ENCODE measurements at regions not wholly inside any gene's neighbourhood (a gene's known extent, or its start where the extent isn't known, plus 50 kb on each side); places are given as distances from the start of the nearest gene placed in this dataset.

GRCh38 chr1:82517586-82517985, 716.9 kb downstream of the ADGRL2 start:
- peaks cover 9% of the 10 kb centered on the region for H3K4me1 Mint-ChIP-seq
- no peak for TF ChIP-seq CTCF (IDR thresholded peaks at IDR 0.05; ENCODE audit: unreplicated experiment)
- H3K27me3 Mint-ChIP-seq (ENCODE audit: low read depth), result no peaks in the 10 kb centered on the region
- no peaks in the 10 kb centered on the region for H3K9me3 Mint-ChIP-seq
- H3K27ac Mint-ChIP-seq, result no peak overlapping the region
- H3K4me3 Mint-ChIP-seq, result no peak overlapping the region
- DNase-seq (ENCODE audit: low spot score in 2 of 2, unreplicated experiment in 2 of 2), result no peak
- H3K36me3 Mint-ChIP-seq, result no peaks in the 10 kb centered on the region

GRCh38 chr1:82515650-82516049, 714.9 kb downstream of the ADGRL2 start:
- DNase-seq (ENCODE audit: low spot score in 2 of 2, unreplicated experiment in 2 of 2), result no peak
- H3K36me3 Mint-ChIP-seq, result no peaks in the 10 kb centered on the region
- H3K4me1 Mint-ChIP-seq, result peaks cover 8% of the 10 kb centered on the region
- no peak overlapping the region for H3K4me3 Mint-ChIP-seq
- TF ChIP-seq CTCF (IDR thresholded peaks at IDR 0.05; ENCODE audit: unreplicated experiment), result no peak
- H3K27ac Mint-ChIP-seq, result no peak overlapping the region
- no peaks in the 10 kb centered on the region for H3K9me3 Mint-ChIP-seq
- H3K27me3 Mint-ChIP-seq (ENCODE audit: low read depth), result no peaks in the 10 kb centered on the region

DNA sequence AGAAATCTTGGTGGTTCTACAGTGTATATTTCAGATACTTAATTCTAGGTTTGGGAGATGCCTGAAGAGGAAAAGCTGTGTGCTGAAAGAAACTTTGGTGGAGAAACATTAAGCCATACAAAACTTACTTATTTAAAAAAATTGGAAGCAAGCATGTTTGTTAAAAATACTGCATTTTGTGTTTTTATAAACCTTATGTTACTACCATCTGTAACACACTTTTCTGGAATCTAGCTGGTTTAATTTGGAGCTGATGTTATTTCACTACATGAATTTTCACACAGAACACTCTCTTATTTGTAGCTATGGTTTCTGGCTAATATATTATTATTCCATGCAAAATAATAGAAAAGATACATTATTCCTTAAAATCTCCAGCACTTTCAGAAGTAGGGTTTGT, 710.7 kb downstream of the ADGRL2 start:
- no peaks in the 10 kb centered on the region for H3K4me1 Mint-ChIP-seq
- no peaks in the 10 kb centered on the region for H3K9me3 Mint-ChIP-seq
- no peaks in the 10 kb centered on the region for H3K27me3 Mint-ChIP-seq (ENCODE audit: low read depth)
- TF ChIP-seq CTCF (IDR thresholded peaks at IDR 0.05; ENCODE audit: unreplicated experiment), result no peak
- no peak overlapping the region for H3K4me3 Mint-ChIP-seq
- no peak for DNase-seq (ENCODE audit: low spot score in 2 of 2, unreplicated experiment in 2 of 2)
- no peak overlapping the region for H3K27ac Mint-ChIP-seq
- H3K36me3 Mint-ChIP-seq, result no peaks in the 10 kb centered on the region

GRCh38 chr1:82510431-82510830, 709.7 kb downstream of the ADGRL2 start:
- no peaks in the 10 kb centered on the region for H3K27me3 Mint-ChIP-seq (ENCODE audit: low read depth)
- no peaks in the 10 kb centered on the region for H3K9me3 Mint-ChIP-seq
- no peaks in the 10 kb centered on the region for H3K4me1 Mint-ChIP-seq
- no peak overlapping the region for H3K27ac Mint-ChIP-seq
- H3K36me3 Mint-ChIP-seq, result no peaks in the 10 kb centered on the region
- TF ChIP-seq CTCF (IDR thresholded peaks at IDR 0.05; ENCODE audit: unreplicated experiment), result no peak
- no peak for DNase-seq (ENCODE audit: low spot score in 2 of 2, unreplicated experiment in 2 of 2)
- no peak overlapping the region for H3K4me3 Mint-ChIP-seq

GRCh38 chr1:82507011-82507410, 706.3 kb downstream of the ADGRL2 start:
- DNase-seq (ENCODE audit: low spot score in 2 of 2, unreplicated experiment in 2 of 2), result no peak
- no peak for TF ChIP-seq CTCF (IDR thresholded peaks at IDR 0.05; ENCODE audit: unreplicated experiment)
- H3K27me3 Mint-ChIP-seq (ENCODE audit: low read depth), result no peaks in the 10 kb centered on the region
- no peak overlapping the region for H3K27ac Mint-ChIP-seq
- peaks cover 13% of the 10 kb centered on the region for H3K4me1 Mint-ChIP-seq
- no peaks in the 10 kb centered on the region for H3K9me3 Mint-ChIP-seq
- H3K36me3 Mint-ChIP-seq, result no peaks in the 10 kb centered on the region
- H3K4me3 Mint-ChIP-seq, result no peak overlapping the region

DNA sequence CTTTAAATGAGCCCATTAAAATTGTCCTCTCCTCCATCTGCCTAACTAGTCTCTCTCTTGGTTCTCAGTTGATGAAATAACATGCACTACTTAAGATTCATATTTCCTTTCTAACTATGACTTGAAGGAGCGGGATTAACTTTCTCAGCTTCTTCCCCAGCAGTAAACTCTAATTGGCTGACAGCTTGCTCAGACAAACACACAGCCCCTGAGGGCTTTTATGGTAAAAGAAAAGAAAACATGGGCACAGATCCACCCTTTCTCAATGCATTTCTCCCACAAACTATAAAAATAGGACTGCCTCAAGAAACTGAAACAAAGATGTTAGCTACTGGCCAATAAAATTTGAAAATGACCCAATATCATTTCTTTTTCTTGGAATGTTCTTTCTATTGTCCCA, 703.1 kb downstream of the ADGRL2 start:
- no peak for TF ChIP-seq CTCF (IDR thresholded peaks at IDR 0.05; ENCODE audit: unreplicated experiment)
- H3K36me3 Mint-ChIP-seq, result no peaks in the 10 kb centered on the region
- H3K4me1 Mint-ChIP-seq, result peaks cover 13% of the 10 kb centered on the region
- H3K27ac Mint-ChIP-seq, result no peak overlapping the region
- no peak for DNase-seq (ENCODE audit: low spot score in 2 of 2, unreplicated experiment in 2 of 2)
- no peaks in the 10 kb centered on the region for H3K27me3 Mint-ChIP-seq (ENCODE audit: low read depth)
- no peak overlapping the region for H3K4me3 Mint-ChIP-seq
- no peaks in the 10 kb centered on the region for H3K9me3 Mint-ChIP-seq
